ENCODE measurements at regions not wholly inside any gene's neighbourhood (a gene's known extent, or its start where the extent isn't known, plus 50 kb on each side); places are given as distances from the start of the nearest gene placed in this dataset.

GRCh38 chr3:151955356-151955755 is 81.9 kb downstream of the SUCNR1 start:
- 86 to 88% methylated on average over 1 of the region's 1 CpG for WGBS, 2 donors
- intact Hi-C loops (cut with DNase I; ENCODE audit: low total_unique reads) = no loop called here
- no peak for DNase-seq (ENCODE audit: low spot score in 2 of 2)
- no peak overlapping the region for H3K4me3 ChIP-seq (ENCODE audit: low read depth, poor library complexity, severe bottlenecking)
- TF ChIP-seq CTCF (IDR thresholded peaks at IDR 0.05) (no peak), POLR2A (IDR thresholded peaks at IDR 0.05) (no peak)

- WGBS, 2 donors = 60 to 68% methylated on average over 4 of the region's 4 CpGs
- H3K4me3 ChIP-seq (ENCODE audit: low read depth, poor library complexity, severe bottlenecking) = no peak overlapping the region
- no peak for TF ChIP-seq CTCF (IDR thresholded peaks at IDR 0.05)
- no peak for TF ChIP-seq POLR2A (IDR thresholded peaks at IDR 0.05)
- intact Hi-C loops (cut with DNase I; ENCODE audit: low total_unique reads) = no loop called here
- DNase-seq (ENCODE audit: low spot score in 2 of 2) = no peak
Observed at GRCh38 chr3:151960961-151961580, 87.6 kb downstream of the SUCNR1 start.

GRCh38 chr3:151962352-151962751 is 88.9 kb downstream of the SUCNR1 start:
- intact Hi-C loops (cut with DNase I; ENCODE audit: low total_unique reads) = no loop called here
- 49 to 62% methylated on average over 1 of the region's 1 CpG for WGBS, 2 donors
- TF ChIP-seq POLR2A (IDR thresholded peaks at IDR 0.05) = no peak
- H3K4me3 ChIP-seq (ENCODE audit: low read depth, poor library complexity, severe bottlenecking) = no peak overlapping the region
- no peak for DNase-seq (ENCODE audit: low spot score in 2 of 2)

- TF ChIP-seq CTCF (IDR thresholded peaks at IDR 0.05) (no peak), POLR2A (IDR thresholded peaks at IDR 0.05) (no peak)
- DNase-seq (ENCODE audit: low spot score in 2 of 2) = no peak
- no peak overlapping the region for H3K4me3 ChIP-seq (ENCODE audit: low read depth, poor library complexity, severe bottlenecking)
- intact Hi-C loops (cut with DNase I; ENCODE audit: low total_unique reads) = no loop called here
Observed at GRCh38 chr3:151962912-151963311, 89.5 kb downstream of the SUCNR1 start.

GRCh38 chr3:151964743-151965142 is 91.3 kb downstream of the SUCNR1 start:
- intact Hi-C loops (cut with DNase I; ENCODE audit: low total_unique reads) = no loop called here
- DNase-seq (ENCODE audit: low spot score in 2 of 2) = no peak
- TF ChIP-seq CTCF (IDR thresholded peaks at IDR 0.05) = no peak
- TF ChIP-seq POLR2A (IDR thresholded peaks at IDR 0.05) = no peak
- WGBS, 2 donors = 38 to 60% methylated on average over 1 of the region's 1 CpG
- H3K4me3 ChIP-seq (ENCODE audit: low read depth, poor library complexity, severe bottlenecking) = no peak overlapping the region

- DNase-seq (ENCODE audit: low spot score in 2 of 2) = no peak
- WGBS, 2 donors = 88 to 93% methylated on average over 2 of the region's 2 CpGs
Observed at GRCh38 chr3:151969026-151969642, 95.7 kb downstream of the SUCNR1 start.

More at GRCh38 chr3:151969026-151969642, 95.7 kb downstream of the SUCNR1 start:
- no peak overlapping the region for H3K4me3 ChIP-seq (ENCODE audit: low read depth, poor library complexity, severe bottlenecking)
- TF ChIP-seq POLR2A (IDR thresholded peaks at IDR 0.05) (no peak), CTCF (IDR thresholded peaks at IDR 0.05) (no peak)
- intact Hi-C loops (cut with DNase I; ENCODE audit: low total_unique reads) = no loop called here
